ENCODE measurements at regions not wholly inside any gene's neighbourhood (a gene's known extent, or its start where the extent isn't known, plus 50 kb on each side); places are given as distances from the start of the nearest gene placed in this dataset.
"Not testable (repeated sequence)": the region's sequence is repeated elsewhere in the genome, so short reads cannot be mapped to it uniquely, and the experiment has no call there.

GRCh38 chr13:53285896-53286430, 257.4 kb downstream of the OLFM4 start:
- DNase-seq: no peak

GRCh38 chr13:53298396-53298795, 269.8 kb downstream of the OLFM4 start:
- DNase-seq: no peak

- no peak for DNase-seq
These were observed 272.8 kb downstream of the OLFM4 start for GRCh38 chr13:53301449-53301848.

- not testable (repeated sequence) for DNase-seq
These were observed 276.8 kb downstream of the OLFM4 start for GRCh38 chr13:53305419-53305818.

GRCh38 chr13:53310786-53311185, 282.2 kb downstream of the OLFM4 start:
- no peak for DNase-seq

GRCh38 chr13:53311561-53311960, 282.9 kb downstream of the OLFM4 start:
- no peak for DNase-seq

- no peak for DNase-seq
These were observed 292.7 kb downstream of the OLFM4 start for GRCh38 chr13:53321296-53321801.

GRCh38 chr13:53324656-53325055, 296.0 kb downstream of the OLFM4 start:
- DNase-seq: no peak

- no peak for DNase-seq
These were observed 298.1 kb downstream of the OLFM4 start for GRCh38 chr13:53326716-53327115.

- DNase-seq: no peak
These were observed 299.2 kb downstream of the OLFM4 start for GRCh38 chr13:53327680-53328315.

GRCh38 chr13:53336441-53337160, 308.0 kb downstream of the OLFM4 start:
- no peak for DNase-seq

GRCh38 chr13:53338760-53339159, 310.1 kb downstream of the OLFM4 start:
- no peak for DNase-seq

- DNase-seq: no peak
These were observed 312.0 kb downstream of the OLFM4 start for GRCh38 chr13:53340505-53341143.

GRCh38 chr13:53341144-53341510, 312.5 kb downstream of the OLFM4 start:
- no peak for DNase-seq

- no peak for DNase-seq
These were observed 314.2 kb downstream of the OLFM4 start for GRCh38 chr13:53342623-53343360.

- DNase-seq: no peak
These were observed 314.7 kb downstream of the OLFM4 start for GRCh38 chr13:53343361-53343744.

GRCh38 chr13:53351021-53351420, 322.4 kb downstream of the OLFM4 start:
- no peak for DNase-seq

- no peak for DNase-seq
These were observed 329.0 kb downstream of the OLFM4 start for GRCh38 chr13:53357582-53357981.

- DNase-seq: no peak
These were observed 340.3 kb downstream of the OLFM4 start for GRCh38 chr13:53368948-53369347.

GRCh38 chr13:53379485-53379884, 350.9 kb downstream of the OLFM4 start:
- no peak for DNase-seq

- no peak for DNase-seq
These were observed 353.4 kb downstream of the OLFM4 start for GRCh38 chr13:53382008-53382407.

GRCh38 chr13:53398051-53398450, 369.4 kb downstream of the OLFM4 start:
- DNase-seq: no peak

- no peak for DNase-seq
These were observed 377.0 kb downstream of the OLFM4 start for GRCh38 chr13:53405616-53406015.

Measured in skin of body (tissue), 1 donor.